Loucy (cell line): ENCODE measurements at regions not wholly inside any gene's neighbourhood (a gene's known extent, or its start where the extent isn't known, plus 50 kb on each side); places are given as distances from the start of the nearest gene placed in this dataset.
"Not testable (repeated sequence)": the region's sequence is repeated elsewhere in the genome, so short reads cannot be mapped to it uniquely, and the experiment has no call there.

Experiments used
- H2AFZ ChIP-seq: fragments of 200-600 bp; sonication (generic); 2 replicates; pipeline ENCODE4 v1.6.0; 2016; ENCODE audit warnings: antibody characterized with exemption, mild to moderate bottlenecking, low read length, moderate library complexity
- H3F3A ChIP-seq: fragments of 200-600 bp; 2 replicates; pipeline ENCODE4 v1.6.0; 2016; ENCODE audit warnings: antibody characterized with exemption, low read depth, mild to moderate bottlenecking
- H3K27me3 ChIP-seq: fragments of 200-600 bp; sonication (generic); 2 replicates; pipeline ENCODE4 v1.6.1; 2014; ENCODE audit warnings: low read length, mild to moderate bottlenecking; ENCODE audit not compliant: insufficient read depth, poor library complexity, severe bottlenecking
- H3K36me3 ChIP-seq: fragments of 200-600 bp; sonication (generic); 2 replicates; pipeline ENCODE4 v1.6.1; 2016; ENCODE audit warnings: low read length; ENCODE audit not compliant: insufficient read depth
- H3K4me1 ChIP-seq: fragments of 200-600 bp; sonication (generic); 2 replicates; pipeline ENCODE4 v1.5.1; 2014; ENCODE audit warnings: low read length, mild to moderate bottlenecking; ENCODE audit not compliant: insufficient read depth, poor library complexity, severe bottlenecking
- H3K4me2 ChIP-seq: fragments of 200-600 bp; sonication (generic); 2 replicates; pipeline ENCODE4 v1.6.0; 2014; ENCODE audit warnings: antibody characterized with exemption, low read length, low read depth, mild to moderate bottlenecking; ENCODE audit not compliant: poor library complexity, severe bottlenecking
- H3K4me3 ChIP-seq: fragments of 200-600 bp; sonication (generic); 2 replicates; pipeline ENCODE4 v1.5.1; 2014; ENCODE audit warnings: low read length, mild to moderate bottlenecking, mixed read lengths; ENCODE audit not compliant: poor library complexity, severe bottlenecking
- H3K79me2 ChIP-seq: fragments of 200-600 bp; sonication (generic); 2 replicates; pipeline ENCODE4 v1.6.1; 2014; ENCODE audit warnings: low read length; ENCODE audit not compliant: insufficient read depth
- H3K9ac ChIP-seq: fragments of 200-600 bp; sonication (generic); 2 replicates; pipeline ENCODE4 v1.6.0; 2014; ENCODE audit warnings: mild to moderate bottlenecking, low read depth, low read length, moderate library complexity; ENCODE audit not compliant: poor library complexity, severe bottlenecking
- H3K9me2 ChIP-seq: fragments of 200-600 bp; sonication (generic); replicated peaks from 2 replicates; pipeline ENCODE4 v1.6.1; 2016; ENCODE audit warnings: low read depth, low read length, mixed read lengths
- H3K9me3 ChIP-seq: fragments of 200-600 bp; sonication (generic); 2 replicates; pipeline ENCODE4 v1.6.1; 2014; ENCODE audit warnings: mild to moderate bottlenecking, antibody characterized with exemption, low read length, low read depth; ENCODE audit not compliant: insufficient read depth
- H4K20me1 ChIP-seq: fragments of 200-600 bp; sonication (generic); 2 replicates; pipeline ENCODE4 v1.6.0; 2014; ENCODE audit warnings: antibody characterized with exemption, low read length, mild to moderate bottlenecking; ENCODE audit not compliant: insufficient read depth, poor library complexity, severe bottlenecking
- EZH2phosphoT487 ChIP-seq: fragments of 200-600 bp; IDR thresholded peaks from 2 replicates; pipeline ENCODE4 v1.6.1; 2018; ENCODE audit warnings: antibody characterized with exemption, mild to moderate bottlenecking, moderate library complexity, borderline replicate concordance
- TF ChIP-seq, protein P1 (sequence below): fragments of 200-600 bp; sonication (generic); conservative IDR thresholded peaks from 2 replicates; pipeline ENCODE4 v1.5.1; 2014; ENCODE audit warnings: mild to moderate bottlenecking, antibody characterized with exemption, low read length

DNA sequence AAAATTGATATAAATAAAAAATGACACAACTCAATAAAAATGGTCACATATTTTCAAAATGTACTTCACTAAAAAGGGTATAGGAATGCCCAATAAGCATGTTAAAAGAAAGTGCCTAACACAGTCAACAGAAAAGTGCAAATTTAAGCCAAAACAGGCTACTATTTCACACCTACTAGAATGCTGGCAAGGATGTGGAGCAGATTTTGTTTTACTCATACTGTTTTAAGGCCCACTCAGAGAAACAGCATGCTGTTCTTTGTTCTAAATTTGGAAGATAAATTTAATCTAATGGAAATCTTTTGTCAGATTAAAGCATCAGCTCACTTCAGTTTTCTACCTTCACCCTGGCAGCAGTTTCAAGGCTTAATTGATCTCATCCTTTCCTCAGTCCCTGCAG, 576.8 kb upstream of the HS3ST1 start:
- Histone ChIP-seq H3K9me3 (no peaks in the 10 kb centered on the region), H3K9ac (no peak overlapping the region), H3K27me3 (no peaks in the 10 kb centered on the region), H3K4me3 (no peak overlapping the region), H3K9me2 (no peaks in the 10 kb centered on the region), H3K4me1 (no peaks in the 10 kb centered on the region), H2AFZ (no peak overlapping the region), H3F3A (no peaks in the 10 kb centered on the region), H3K4me2 (no peak overlapping the region), H4K20me1 (no peaks in the 10 kb centered on the region), H3K36me3 (no peaks in the 10 kb centered on the region), H3K79me2 (no peaks in the 10 kb centered on the region)
- TF ChIP-seq, protein P1, sequence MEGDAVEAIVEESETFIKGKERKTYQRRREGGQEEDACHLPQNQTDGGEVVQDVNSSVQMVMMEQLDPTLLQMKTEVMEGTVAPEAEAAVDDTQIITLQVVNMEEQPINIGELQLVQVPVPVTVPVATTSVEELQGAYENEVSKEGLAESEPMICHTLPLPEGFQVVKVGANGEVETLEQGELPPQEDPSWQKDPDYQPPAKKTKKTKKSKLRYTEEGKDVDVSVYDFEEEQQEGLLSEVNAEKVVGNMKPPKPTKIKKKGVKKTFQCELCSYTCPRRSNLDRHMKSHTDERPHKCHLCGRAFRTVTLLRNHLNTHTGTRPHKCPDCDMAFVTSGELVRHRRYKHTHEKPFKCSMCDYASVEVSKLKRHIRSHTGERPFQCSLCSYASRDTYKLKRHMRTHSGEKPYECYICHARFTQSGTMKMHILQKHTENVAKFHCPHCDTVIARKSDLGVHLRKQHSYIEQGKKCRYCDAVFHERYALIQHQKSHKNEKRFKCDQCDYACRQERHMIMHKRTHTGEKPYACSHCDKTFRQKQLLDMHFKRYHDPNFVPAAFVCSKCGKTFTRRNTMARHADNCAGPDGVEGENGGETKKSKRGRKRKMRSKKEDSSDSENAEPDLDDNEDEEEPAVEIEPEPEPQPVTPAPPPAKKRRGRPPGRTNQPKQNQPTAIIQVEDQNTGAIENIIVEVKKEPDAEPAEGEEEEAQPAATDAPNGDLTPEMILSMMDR = no peak
- TF ChIP-seq EZH2phosphoT487 = no peak

DNA sequence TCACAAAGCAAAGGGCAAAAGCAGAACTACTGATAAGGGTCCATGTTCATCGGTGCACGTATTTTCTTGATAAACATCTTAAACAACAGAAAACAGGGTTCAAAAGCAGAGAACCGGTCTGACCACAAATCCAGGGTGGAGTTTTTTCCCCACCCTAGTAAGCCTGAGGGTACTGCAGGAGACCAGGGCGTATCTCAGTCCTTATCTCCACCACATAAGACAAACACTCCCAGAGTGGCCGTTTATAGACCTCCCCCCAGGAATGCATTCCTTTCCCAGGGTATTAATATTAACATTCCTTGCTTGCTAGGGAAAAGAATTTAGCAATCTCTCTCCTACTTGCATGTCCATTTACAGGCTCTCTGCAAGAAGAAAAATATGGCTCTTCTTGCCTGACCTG, 567.9 kb upstream of the HS3ST1 start:
- not testable (repeated sequence) for H3F3A ChIP-seq, H3K4me2 ChIP-seq, H3K9ac ChIP-seq, H3K36me3 ChIP-seq, H2AFZ ChIP-seq, H4K20me1 ChIP-seq, H3K9me3 ChIP-seq, H3K4me1 ChIP-seq, H3K27me3 ChIP-seq, H3K9me2 ChIP-seq, H3K79me2 ChIP-seq, H3K4me3 ChIP-seq

DNA sequence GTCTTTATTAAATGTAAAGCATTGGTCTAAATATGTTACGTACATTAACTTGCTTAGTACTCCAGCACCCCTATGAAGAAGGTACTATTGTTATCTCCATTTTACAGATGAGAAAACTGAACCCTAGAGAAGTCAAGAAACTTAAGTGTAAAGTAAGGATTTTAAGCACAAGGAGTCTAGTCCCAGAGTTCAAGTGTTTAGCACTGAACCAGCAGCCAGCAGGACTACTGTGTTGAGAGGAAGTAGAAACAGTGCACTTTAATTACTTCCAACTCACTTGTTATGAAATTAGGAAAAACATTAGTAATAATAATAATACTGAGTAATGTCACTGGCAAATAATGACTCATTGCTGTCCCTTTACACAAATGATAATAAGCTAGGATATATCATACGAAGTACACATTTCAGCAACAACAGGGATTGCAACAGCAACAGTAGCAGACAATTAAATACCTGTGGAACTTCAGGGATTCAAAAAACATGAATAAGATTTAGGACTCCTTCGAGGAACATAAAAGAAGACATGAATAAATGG, 548.1 kb upstream of the HS3ST1 start:
- H3K27me3 ChIP-seq = no peaks in the 10 kb centered on the region
- H3K4me2 ChIP-seq = no peak overlapping the region
- H3K9ac ChIP-seq = no peak overlapping the region
- H3K4me3 ChIP-seq = no peak overlapping the region
- no peaks in the 10 kb centered on the region for H3K36me3 ChIP-seq
- H3F3A ChIP-seq = no peaks in the 10 kb centered on the region
- H3K79me2 ChIP-seq = no peaks in the 10 kb centered on the region
- no peaks in the 10 kb centered on the region for H3K9me3 ChIP-seq
- no peak for TF ChIP-seq EZH2phosphoT487
- TF ChIP-seq, protein P1 = no peak
- H2AFZ ChIP-seq = no peak overlapping the region
- no peaks in the 10 kb centered on the region for H3K9me2 ChIP-seq
- no peaks in the 10 kb centered on the region for H3K4me1 ChIP-seq
- no peaks in the 10 kb centered on the region for H4K20me1 ChIP-seq

DNA sequence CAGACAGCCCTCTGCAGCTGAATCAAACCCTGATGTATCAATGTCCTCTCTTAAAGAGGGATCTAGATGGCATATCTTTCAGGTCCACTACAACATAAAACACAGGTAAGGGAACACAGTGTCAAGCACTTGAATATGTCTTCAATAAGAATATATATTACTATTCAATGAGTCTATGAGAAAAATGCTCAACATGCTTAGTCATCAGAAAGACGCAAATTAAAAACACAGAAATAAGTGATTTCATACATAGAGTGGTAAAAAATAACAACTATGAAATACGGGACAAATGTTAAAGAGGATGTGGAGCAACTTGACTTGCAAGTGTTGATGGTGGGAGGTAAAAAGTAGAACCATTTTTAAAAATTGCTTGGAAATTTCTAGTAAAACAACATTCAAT, 544.6 kb upstream of the HS3ST1 start:
- H3K4me3 ChIP-seq = no peak overlapping the region
- no peaks in the 10 kb centered on the region for H3K36me3 ChIP-seq
- no peak overlapping the region for H2AFZ ChIP-seq
- no peaks in the 10 kb centered on the region for H3K79me2 ChIP-seq
- no peaks in the 10 kb centered on the region for H4K20me1 ChIP-seq
- H3K9me3 ChIP-seq = no peaks in the 10 kb centered on the region
- no peak overlapping the region for H3K4me2 ChIP-seq
- TF ChIP-seq EZH2phosphoT487 = no peak
- TF ChIP-seq, protein P1 = no peak
- no peaks in the 10 kb centered on the region for H3F3A ChIP-seq
- H3K4me1 ChIP-seq = no peaks in the 10 kb centered on the region
- no peaks in the 10 kb centered on the region for H3K27me3 ChIP-seq
- no peaks in the 10 kb centered on the region for H3K9me2 ChIP-seq
- H3K9ac ChIP-seq = no peak overlapping the region
